T47D (cell line): ENCODE measurements at regions not wholly inside any gene's neighbourhood (a gene's known extent, or its start where the extent isn't known, plus 50 kb on each side); places are given as distances from the start of the nearest gene placed in this dataset.

Experiments
- DNase-seq, 2 experiments: peaks; one replicate each; pipeline versions ENCODE4 v3.0.0 to v3.0.0-alpha.2; 2011 to 2012; ENCODE audit warnings: low read depth in 1 of 2, low spot score in 1 of 2
- JUND ChIP-seq: IDR thresholded peaks from 2 replicates; pipeline ENCODE4 v1.6.1; 2012; ENCODE audit warnings: low read depth
- in situ Hi-C: cut with HindIII; loops from 2 replicates; pipeline ENCODE4 v1.10.0; 2016; ENCODE audit warnings: low sequenced_read_pairs, low pct_unique_long_range_greater_than_20kb

DNA sequence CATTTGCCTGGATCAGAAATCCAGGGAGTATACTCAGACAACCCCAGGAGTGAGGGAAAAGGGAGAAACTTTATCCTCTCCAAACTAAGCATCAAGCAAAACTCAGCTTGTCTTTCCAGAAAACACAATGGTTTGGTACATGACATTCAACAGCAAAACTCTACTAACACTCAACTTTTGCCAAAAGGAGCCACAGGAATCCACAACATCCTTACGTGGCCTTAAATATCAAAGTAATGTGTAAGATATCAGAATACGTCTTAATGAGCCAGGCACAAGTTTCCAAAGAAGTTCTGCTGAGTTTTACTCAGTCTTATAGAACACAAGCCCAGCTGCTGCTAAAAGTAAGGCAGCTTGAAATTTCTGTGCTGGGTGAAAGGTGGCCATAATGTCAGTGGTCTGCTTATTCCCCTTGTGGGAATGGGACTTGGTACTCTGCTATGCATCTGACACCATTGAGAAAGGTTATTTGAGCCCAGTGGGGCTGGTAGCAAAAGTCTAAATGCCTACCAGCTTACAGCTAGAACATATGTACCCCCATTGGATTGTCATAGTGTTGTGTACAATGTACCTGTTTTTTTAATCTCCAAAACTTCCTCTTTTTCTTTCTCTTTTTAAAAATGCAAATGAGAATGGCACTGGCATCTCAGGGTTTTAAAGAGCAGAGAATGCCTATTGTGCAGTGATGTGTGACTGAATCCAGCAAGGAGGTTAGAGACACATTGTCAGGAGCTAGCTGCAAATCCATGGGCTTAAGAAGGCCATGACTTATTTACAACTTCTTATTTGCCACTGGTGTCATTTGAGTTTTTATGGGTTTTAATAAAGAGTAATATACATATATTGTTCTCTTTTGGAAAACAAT, 62.0 kb upstream of the ST6GALNAC3 start:
- no peak for TF ChIP-seq JUND
- DNase-seq: no peak
- in situ Hi-C loops: no loop called here

DNA sequence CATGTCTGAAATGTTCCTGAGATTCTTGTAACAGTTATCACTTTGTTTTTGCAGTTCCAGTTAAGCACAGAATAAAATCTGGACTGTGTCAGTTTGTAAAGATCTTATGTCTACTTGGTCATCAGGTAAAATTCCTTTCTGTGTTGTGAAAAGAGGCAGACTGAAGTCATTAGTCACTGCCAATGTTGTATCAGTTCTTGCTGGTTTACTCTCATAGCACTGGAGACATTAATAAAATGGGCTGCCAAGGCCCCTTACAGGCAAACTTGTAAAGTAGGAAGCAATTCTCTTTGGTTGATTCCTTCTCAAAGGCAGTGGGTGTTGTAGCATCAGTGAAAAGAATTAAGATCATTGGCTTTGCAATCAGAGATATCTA, 61.4 kb upstream of the ST6GALNAC3 start:
- DNase-seq: no peak
- no peak for TF ChIP-seq JUND
- in situ Hi-C loops: no loop called here

DNA sequence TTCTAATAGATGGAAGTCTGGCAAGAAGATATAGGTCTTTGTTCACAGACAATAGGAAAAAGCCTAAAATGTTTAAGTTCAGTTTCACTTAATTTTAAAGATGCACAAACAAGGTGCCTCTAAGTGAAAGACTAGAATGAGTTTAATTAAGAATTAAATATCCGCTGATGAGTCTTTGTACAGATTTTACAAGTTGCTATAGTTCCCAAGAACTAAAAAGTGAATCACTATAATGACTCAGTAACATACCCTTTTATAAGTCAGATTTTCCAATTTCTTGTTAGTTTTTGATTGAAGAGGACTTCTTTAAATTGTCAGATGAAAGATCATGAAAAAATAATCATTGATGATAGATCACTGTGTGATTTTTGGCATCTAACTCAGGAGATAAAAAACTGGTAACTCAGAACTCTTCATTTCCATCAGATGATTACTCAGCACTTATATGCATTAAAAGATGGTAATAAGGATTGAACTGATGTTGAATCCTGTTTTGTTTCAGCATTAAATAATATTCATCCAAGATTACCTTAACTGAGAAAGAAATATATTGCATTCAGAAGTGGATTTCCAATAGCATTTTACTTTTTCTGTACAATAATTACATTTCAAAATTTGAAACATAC, 59.0 kb upstream of the ST6GALNAC3 start:
- TF ChIP-seq JUND: no peak
- in situ Hi-C loops: no loop called here
- DNase-seq: no peak

DNA sequence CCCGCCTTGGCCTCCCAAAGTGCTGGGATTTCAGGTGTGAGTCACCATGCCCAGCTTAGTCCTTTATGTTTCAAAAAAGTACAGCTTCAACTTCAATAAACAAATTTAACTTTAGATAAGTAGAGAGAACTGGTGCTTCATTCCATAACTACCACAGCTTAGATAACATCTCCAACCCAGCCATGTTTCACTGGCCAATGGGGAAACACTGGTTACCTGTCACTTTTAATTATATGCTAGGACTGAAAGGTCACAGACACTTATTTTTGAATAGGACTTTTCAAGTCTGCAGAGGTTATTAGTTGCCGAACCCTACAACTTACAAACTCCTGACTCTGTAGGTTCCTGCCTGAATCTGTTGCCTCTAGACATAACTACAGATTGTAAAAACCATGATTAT, 56.5 kb upstream of the ST6GALNAC3 start:
- DNase-seq: no peak
- no peak for TF ChIP-seq JUND
- in situ Hi-C loops: no loop called here

DNA sequence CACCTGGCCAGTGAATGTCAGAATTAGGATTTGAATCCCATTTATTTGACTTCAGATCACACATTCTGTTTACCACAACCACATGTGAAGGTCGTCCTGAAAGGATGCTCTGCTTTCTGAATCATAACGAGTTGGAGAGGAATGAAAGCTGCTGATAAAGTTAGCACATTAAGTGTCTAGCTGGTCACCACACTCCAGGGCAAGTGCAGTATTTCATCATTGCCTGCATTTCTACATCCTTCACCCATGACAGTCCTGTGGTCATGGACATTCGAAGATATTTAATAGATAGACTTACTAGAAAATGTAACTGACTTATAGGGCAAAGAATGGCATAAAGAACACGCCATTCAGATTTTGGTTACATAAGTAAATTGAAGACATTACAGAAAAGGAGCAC, 52.7 kb upstream of the ST6GALNAC3 start:
- in situ Hi-C loops: no loop called here

DNA sequence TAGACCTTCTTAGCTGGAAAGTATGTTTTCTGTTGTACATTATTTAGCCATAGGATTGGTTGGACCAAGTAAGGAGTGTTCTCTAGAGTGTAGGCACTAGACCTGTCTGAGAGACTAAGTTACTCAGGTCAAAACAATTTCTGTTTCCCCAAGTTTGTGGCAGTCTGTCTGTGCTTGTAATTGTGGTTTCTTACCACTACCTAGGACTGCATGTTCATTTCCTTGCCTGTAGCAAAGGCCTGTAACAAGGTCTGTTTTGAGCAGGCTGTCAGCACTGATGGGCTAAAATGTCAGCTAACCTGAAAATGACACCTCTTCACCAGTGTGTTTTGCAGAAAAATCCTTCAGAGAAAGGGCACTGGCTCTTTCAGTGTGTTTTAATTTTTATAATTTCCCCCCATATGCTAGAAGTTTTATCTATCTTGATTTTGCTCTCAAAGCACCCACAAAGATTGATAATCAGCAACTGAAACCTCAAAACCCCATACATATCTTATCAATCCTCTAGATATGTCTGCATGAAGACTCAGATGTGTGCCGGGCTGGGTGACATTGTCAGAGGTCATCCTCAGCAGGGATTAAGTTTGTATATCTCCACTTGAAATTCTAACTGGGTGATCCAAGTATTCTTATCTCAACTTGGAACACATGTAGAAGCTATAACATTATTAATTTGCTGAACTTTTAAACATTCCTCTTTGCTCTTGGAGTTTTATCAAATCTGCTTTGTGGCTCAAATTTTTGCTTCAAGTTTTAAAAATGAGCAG, 50.7 kb upstream of the ST6GALNAC3 start:
- no peak for TF ChIP-seq JUND
- no peak for DNase-seq
- in situ Hi-C loops: no loop called here

More for the DNA sequence above, 52.7 kb upstream of the ST6GALNAC3 start:
- no peak for DNase-seq
- no peak for TF ChIP-seq JUND
